Sigmoid colon (tissue), 4 donors: ENCODE measurements at regions not wholly inside any gene's neighbourhood (a gene's known extent, or its start where the extent isn't known, plus 50 kb on each side); places are given as distances from the start of the nearest gene placed in this dataset.

Experiments
- CTCF ChIP-seq, 4 experiments: fragments of 450-650 bp in 3 of 4; fragments of 200-600 bp in 1 of 4; IDR thresholded peaks; one replicate each; pipeline ENCODE4 v1.5.1; 2016 to 2019; ENCODE audit warnings: antibody characterized with exemption in 4 of 4, mild to moderate bottlenecking in 3 of 4, moderate library complexity in 2 of 4
- POLR2A ChIP-seq, 2 donors: fragments of 450-650 bp; IDR thresholded peaks; one replicate each; pipeline ENCODE4 v1.6.1; 2016; ENCODE audit warnings: antibody characterized with exemption in 2 of 2, mild to moderate bottlenecking in 2 of 2, moderate library complexity in 2 of 2
- POLR2AphosphoS5 ChIP-seq, 4 donors: sonication (generic); formaldehyde crosslinking; IDR thresholded peaks; one replicate each; pipeline ENCODE4 v1.6.1; 2017; ENCODE audit warnings: antibody characterized with exemption in 4 of 4

DNA sequence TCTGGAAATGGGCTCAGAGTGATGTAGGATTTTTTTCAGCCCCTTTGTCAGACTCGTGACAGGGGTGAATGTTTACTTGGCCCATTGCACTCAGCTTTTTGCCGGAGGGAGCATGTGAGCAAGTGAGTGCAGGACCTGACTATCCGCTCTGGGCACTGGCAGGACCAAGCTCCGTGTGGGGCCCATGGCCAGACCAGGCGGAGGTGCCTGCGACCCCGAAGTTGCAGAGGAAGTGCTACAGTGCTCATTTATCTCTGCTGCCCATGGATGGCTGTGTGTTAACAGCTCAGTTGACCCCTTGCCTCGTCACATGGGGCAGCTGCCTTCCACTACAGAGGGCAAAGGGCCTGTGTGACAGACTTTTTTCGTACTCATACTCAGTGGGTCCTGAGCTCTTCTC is 744.3 kb downstream of the IRX1 start:
- no peak for TF ChIP-seq CTCF (IDR thresholded peaks at IDR 0.05)
- TF ChIP-seq POLR2A (IDR thresholded peaks at IDR 0.05) = no peak
- TF ChIP-seq POLR2AphosphoS5 (IDR thresholded peaks at IDR 0.05) = no peak
